Cerebellar nuclear complex (tissue), 1 donor: ENCODE measurements at regions not wholly inside any gene's neighbourhood (a gene's known extent, or its start where the extent isn't known, plus 50 kb on each side); places are given as distances from the start of the nearest gene placed in this dataset.
A peak's percentile ranks its signal among the peaks of the same experiment; 100 is the strongest.
"Not testable (repeated sequence)": the region's sequence is repeated elsewhere in the genome, so short reads cannot be mapped to it uniquely, and the experiment has no call there.

Experiments
- DNase-seq, 2 experiments: peaks; one replicate each; lab custom pipeline; 2025; lab: John Stamatoyannopoulos, UW

- no peak for DNase-seq
Observed at GRCh38 chr6:157727629-157728182, 95.3 kb upstream of the SNX9 start.

GRCh38 chr6:157728183-157728881, 94.7 kb upstream of the SNX9 start:
- no peak for DNase-seq

- DNase-seq = no peak
Observed at GRCh38 chr6:157731221-157731620, 91.8 kb upstream of the SNX9 start.

- DNase-seq = no peak
Observed at GRCh38 chr6:157732007-157732406, 91.0 kb upstream of the SNX9 start.

DNA sequence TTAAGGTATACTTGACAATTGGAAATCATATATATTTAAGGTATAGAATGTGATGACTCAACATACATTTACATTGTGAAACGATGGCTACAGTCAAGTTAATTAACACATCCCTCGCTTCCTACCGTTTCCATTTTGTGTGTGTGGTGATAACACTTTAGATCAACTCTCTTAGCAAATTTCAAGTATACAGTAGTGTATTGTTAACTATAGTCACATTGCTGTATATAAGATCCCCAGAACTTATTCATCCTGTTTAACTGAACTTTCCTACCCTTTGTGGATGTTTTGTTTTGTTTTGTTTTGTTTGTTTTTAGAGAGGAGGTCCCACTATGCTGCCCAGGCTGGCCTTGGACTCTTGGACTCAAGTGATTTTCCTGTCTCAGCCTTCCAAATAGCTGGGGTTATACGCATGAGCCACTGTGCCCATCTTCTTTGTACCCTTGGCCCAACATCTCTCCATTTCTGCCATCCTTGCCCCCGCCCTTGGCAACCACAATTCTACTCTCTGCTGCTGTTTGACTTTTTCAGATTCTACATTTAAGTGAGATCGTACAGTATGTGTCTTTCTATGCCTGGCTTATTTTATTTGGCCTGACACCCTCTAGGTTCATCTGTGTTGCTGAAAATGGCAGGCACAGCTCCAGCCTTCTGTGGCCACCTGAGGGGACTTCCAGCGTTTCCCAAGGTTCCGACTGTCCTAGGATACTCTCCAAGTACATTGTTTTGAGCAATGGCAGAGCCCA, 90.5 kb upstream of the SNX9 start:
- peak in 1 of 2 experiments; percentile 41 for DNase-seq

- not testable (repeated sequence) for DNase-seq
Observed at GRCh38 chr6:157736555-157736954, 86.5 kb upstream of the SNX9 start.

DNA sequence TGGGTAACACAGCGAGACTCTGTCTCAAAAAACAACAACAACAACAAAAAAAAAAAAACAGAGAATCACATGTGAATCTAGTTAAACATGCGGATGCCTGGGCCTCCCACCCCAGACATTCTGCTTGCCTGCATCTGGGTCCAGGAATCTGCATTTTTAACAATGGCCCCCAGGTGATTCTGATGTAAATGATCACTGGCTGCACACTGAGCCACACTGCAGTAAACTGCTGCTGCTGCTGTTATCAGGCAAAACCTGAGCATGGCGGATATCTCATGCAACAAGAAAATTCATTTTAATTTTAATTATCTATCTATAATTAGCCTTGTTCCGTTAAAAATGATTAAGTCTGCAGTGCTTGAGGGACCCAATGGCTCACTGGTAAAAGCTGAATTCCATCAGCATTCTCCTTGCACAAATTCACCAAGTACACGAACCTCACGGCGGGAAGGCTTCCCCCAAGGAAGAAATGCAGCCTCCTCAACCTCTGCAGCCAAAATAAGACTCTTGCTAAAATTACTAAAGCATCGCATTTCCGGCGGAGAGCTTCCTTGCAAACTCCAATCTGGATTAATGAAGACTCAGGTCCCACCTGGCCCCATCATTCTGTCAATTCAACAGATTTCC, 81.6 kb upstream of the SNX9 start:
- DNase-seq = no peak

DNA sequence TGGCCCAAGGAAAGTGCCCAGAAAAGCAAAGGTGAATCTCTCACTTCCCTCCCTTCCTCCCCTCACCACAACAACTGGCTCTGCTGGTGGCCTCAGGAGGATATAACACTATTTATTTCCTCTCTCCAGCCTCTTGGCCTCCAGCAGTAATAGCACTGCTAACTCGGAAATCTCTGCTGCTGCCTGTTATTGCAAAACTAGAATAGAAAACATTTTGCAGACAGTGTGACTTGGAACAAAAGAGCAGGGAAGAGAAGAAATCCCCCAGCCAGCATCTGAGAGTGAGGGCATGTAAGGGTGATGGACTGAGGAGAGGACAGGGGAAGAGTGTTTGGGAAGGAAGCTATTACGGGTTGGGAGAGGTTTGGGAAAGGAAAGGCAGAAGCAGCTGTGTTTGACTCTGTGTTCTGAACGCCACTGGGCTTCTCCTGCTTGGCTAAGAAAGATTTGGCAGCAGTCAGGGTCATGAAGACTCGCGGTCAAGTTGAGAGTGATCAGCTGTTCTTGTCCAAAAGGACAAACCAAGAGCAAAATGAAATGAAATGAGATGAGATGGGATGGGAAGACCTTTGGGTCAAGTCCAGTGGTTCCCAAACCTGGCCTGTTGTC, 81.0 kb upstream of the SNX9 start:
- DNase-seq = no peak

GRCh38 chr6:157744102-157744601, 78.9 kb upstream of the SNX9 start:
- no peak for DNase-seq

- DNase-seq = no peak
Observed at GRCh38 chr6:157746897-157747296, 76.1 kb upstream of the SNX9 start.

GRCh38 chr6:157747370-157747769, 75.7 kb upstream of the SNX9 start:
- DNase-seq = no peak

GRCh38 chr6:157748839-157749571, 74.0 kb upstream of the SNX9 start:
- no peak for DNase-seq

GRCh38 chr6:157750973-157751372, 72.1 kb upstream of the SNX9 start:
- not testable (repeated sequence) for DNase-seq

DNA sequence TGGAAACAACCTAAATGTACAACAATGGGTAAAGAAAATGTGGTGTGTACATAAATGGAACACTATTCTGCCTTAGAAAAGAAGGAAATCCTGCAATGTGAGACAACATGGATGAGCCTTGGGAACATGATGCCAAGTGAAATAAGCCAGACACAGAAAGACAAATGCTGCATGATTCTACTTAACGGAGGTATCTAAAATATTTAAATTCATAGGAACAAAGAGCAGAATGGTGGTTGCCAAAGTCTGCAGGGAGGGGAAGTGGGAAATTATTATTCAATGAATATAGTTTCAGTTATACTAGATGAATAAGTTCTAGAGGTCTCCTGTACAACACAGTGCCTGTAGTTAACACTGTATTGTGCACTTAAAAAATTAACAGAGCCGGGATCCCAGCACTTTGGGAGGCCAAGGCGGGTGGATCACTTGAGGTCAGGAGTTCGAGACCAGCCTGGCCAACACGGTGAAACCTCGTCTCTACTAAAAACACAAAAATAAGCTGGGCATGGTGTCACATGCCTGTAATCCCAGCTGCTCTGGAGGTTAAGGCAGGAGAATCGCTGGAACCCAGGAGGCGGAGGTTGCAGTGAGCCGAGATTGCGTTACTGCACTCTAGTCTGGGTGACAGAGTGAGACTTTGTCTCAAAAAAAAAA, 71.4 kb upstream of the SNX9 start:
- DNase-seq = no peak

DNA sequence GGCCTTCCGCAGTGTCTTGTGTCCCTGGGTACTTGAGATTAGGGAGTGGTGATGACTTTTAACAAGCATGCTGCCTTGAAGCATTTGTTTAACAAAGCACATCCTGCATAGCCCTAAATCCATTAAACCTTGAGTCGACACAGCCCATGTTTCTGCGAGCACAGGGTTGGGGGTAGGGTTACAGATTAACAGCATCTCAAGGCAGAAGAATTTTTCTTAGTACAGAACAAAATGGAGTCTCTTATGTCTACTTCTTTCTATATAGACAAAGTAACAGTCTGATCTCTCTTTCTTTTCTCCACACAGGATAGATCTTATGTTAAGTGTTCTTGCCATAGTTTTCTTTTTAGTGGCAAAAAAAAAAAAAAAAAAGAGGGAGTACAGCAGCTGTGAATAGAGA, 70.2 kb upstream of the SNX9 start:
- not testable (repeated sequence) for DNase-seq

GRCh38 chr6:157753291-157753690, 69.8 kb upstream of the SNX9 start:
- DNase-seq = no peak

DNA sequence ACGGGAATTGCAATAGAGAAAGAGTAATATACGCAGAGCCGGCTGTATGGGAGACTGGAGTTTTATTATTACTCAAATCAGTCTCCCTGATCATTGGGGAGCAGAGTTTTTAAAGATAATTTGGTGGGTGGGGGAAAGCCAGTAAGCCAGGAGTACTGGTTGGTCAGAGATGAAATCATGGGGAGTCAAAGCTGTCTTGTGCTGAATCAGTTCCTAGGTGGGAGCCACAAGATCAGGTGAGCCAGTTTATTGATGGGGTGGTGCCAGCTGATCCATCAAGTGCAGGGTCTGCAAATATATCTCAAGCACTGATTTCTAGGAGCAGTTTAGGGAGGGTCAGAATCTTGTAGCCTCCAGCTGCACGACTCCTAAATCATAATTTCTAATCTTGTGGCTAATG, 69.2 kb upstream of the SNX9 start:
- DNase-seq = not testable (repeated sequence)

GRCh38 chr6:157754351-157754750, 68.7 kb upstream of the SNX9 start:
- no peak for DNase-seq

- no peak for DNase-seq
Observed at GRCh38 chr6:157755032-157755745, 67.9 kb upstream of the SNX9 start.

DNA sequence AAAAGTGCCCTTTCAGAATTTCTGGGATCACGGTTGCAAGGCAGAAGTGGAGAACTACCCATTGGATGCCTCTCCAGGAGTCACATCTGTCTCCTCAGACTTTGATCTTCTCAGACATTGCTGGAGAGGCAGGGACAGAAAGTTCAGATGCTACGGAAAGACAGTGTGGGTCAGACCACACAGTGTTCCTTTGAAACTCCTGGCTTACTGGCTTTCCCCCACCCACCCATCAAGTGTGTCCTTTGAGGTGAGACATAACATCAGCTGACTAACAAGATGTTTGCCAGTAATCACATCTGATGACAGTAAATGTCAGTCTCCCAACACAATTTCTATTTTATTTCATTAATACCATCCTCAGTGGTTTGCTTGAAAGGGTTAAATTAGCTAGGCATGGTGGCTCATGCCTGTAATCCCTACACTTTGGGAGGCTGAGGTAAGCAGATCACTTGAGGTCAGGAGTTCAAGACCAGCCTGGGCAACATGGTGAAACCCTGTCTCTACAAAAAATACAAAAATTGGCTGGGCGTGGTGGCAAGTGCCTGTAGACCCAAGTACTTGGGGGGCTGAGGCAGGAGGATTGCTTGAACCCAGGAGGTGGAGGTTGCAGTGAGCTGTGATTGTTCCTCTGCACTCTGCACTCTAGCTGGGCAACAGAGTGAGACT, 67.2 kb upstream of the SNX9 start:
- DNase-seq = no peak
